Neural cell (in vitro differentiated cells): ENCODE measurements at regions not wholly inside any gene's neighbourhood (a gene's known extent, or its start where the extent isn't known, plus 50 kb on each side); places are given as distances from the start of the nearest gene placed in this dataset.

Experiments
- CTCF ChIP-seq: fragments of 450-650 bp; IDR thresholded peaks from 2 replicates; pipeline ENCODE4 v1.5.1; 2014; ENCODE audit warnings: antibody characterized with exemption, mild to moderate bottlenecking, moderate library complexity; ENCODE audit not compliant: poor library complexity, severe bottlenecking
- EZH2 ChIP-seq: fragments of 200-600, 300-800 bp; shearing (Covaris generic), sonication (generic); IDR thresholded peaks from 2 replicates; pipeline ENCODE4 v1.6.1; 2014; ENCODE audit warnings: antibody characterized with exemption, low read length, borderline replicate concordance, mild to moderate bottlenecking; ENCODE audit not compliant: insufficient read depth, poor library complexity, severe bottlenecking
- MXI1 ChIP-seq: fragments of 450-650 bp; conservative IDR thresholded peaks from 2 replicates; pipeline ENCODE4 v1.6.1; 2014; ENCODE audit warnings: antibody characterized with exemption, mild to moderate bottlenecking; ENCODE audit not compliant: poor library complexity, severe bottlenecking
- POLR2AphosphoS5 ChIP-seq: IDR thresholded peaks from 2 replicates; pipeline ENCODE4 v1.6.1; 2012

GRCh38 chr7:19352305-19352695 lies 207.1 kb upstream of the FERD3L start:
- no peak for TF ChIP-seq CTCF
- no peak for TF ChIP-seq MXI1
- TF ChIP-seq EZH2 = no peak
- TF ChIP-seq POLR2AphosphoS5 = no peak
